Osteoblast (primary cell): ENCODE measurements at regions not wholly inside any gene's neighbourhood (a gene's known extent, or its start where the extent isn't known, plus 50 kb on each side); places are given as distances from the start of the nearest gene placed in this dataset.

Experiments used
- DNase-seq: peaks from one replicate; pipeline ENCODE4 v3.0.0; 2011; ENCODE audit warnings: low spot score, mixed read lengths; ENCODE audit not compliant: insufficient read length; ENCODE audit errors: missing footprints
- H2AFZ ChIP-seq: 2 replicates; pipeline ENCODE4 v1.6.0; 2011; ENCODE audit warnings: mild to moderate bottlenecking, low read length
- H3K27ac ChIP-seq: 2 replicates; pipeline ENCODE4 v1.5.1; 2011; ENCODE audit warnings: mild to moderate bottlenecking, low read depth, low read length, moderate library complexity
- H3K27me3 ChIP-seq: 2 replicates; pipeline ENCODE4 v1.6.0; 2012; ENCODE audit warnings: mild to moderate bottlenecking, control low read depth, inconsistent platforms, low read length, moderate library complexity; ENCODE audit not compliant: insufficient read depth
- H3K36me3 ChIP-seq: 2 replicates; pipeline ENCODE4 v1.5.1; 2011; ENCODE audit warnings: mild to moderate bottlenecking, low read length, control low read depth, moderate library complexity; ENCODE audit not compliant: insufficient read depth
- H3K4me1 ChIP-seq: 2 replicates; pipeline ENCODE4 v1.5.1; 2011; ENCODE audit warnings: mild to moderate bottlenecking, low read length, control low read depth, moderate library complexity; ENCODE audit not compliant: insufficient read depth
- H3K4me2 ChIP-seq: 2 replicates; pipeline ENCODE4 v1.6.0; 2011; ENCODE audit warnings: mild to moderate bottlenecking, low read length; ENCODE audit not compliant: insufficient read depth
- H3K4me3 ChIP-seq: fragments of 200-600 bp; sonication (generic); 3 replicates; pipeline ENCODE4 v1.5.1; 2012; ENCODE audit warnings: mild to moderate bottlenecking, low read length, inconsistent platforms; ENCODE audit not compliant: insufficient read depth
- H3K79me2 ChIP-seq: 2 replicates; pipeline ENCODE4 v1.6.0; 2012; ENCODE audit warnings: mild to moderate bottlenecking, low read length, control low read depth, inconsistent platforms; ENCODE audit not compliant: insufficient read depth
- H3K9me3 ChIP-seq: 2 replicates; pipeline ENCODE4 v1.5.1; 2011; ENCODE audit warnings: low read depth, low read length, control low read depth
- H4K20me1 ChIP-seq: 2 replicates; pipeline ENCODE4 v1.6.0; 2012; ENCODE audit warnings: mild to moderate bottlenecking, low read length, control low read depth; ENCODE audit not compliant: insufficient read depth
- TF ChIP-seq, protein P1 (sequence below): IDR thresholded peaks from 2 replicates; pipeline ENCODE4 v1.5.1; 2011; ENCODE audit warnings: mild to moderate bottlenecking, low read depth, low read length, moderate library complexity; ENCODE audit errors: extremely low read depth

DNA sequence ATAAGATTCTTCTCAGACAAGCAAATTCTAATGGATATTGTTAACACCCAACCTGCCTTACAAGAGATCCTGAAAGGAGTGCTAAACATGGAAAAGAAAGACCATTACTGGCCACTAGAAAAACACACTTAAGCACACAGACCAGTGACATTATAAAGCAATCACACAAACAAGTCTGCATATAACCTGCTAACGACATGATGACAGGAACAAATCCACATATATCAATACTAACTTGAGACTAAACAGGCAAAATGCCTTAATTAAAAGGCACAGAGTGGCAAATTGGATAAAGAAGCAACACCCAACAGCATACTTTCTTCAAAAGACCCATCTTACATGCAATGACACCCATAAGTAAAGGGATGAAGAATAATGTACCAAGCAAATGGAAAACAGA, 100.5 kb upstream of the PCDH18 start:
- no peak overlapping the region for H3K27ac ChIP-seq
- H3K9me3 ChIP-seq: no peaks in the 10 kb centered on the region
- no peaks in the 10 kb centered on the region for H3K36me3 ChIP-seq
- peaks cover 7% of the 10 kb centered on the region for H3K4me1 ChIP-seq
- TF ChIP-seq, protein P1, sequence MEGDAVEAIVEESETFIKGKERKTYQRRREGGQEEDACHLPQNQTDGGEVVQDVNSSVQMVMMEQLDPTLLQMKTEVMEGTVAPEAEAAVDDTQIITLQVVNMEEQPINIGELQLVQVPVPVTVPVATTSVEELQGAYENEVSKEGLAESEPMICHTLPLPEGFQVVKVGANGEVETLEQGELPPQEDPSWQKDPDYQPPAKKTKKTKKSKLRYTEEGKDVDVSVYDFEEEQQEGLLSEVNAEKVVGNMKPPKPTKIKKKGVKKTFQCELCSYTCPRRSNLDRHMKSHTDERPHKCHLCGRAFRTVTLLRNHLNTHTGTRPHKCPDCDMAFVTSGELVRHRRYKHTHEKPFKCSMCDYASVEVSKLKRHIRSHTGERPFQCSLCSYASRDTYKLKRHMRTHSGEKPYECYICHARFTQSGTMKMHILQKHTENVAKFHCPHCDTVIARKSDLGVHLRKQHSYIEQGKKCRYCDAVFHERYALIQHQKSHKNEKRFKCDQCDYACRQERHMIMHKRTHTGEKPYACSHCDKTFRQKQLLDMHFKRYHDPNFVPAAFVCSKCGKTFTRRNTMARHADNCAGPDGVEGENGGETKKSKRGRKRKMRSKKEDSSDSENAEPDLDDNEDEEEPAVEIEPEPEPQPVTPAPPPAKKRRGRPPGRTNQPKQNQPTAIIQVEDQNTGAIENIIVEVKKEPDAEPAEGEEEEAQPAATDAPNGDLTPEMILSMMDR: no peak
- no peak overlapping the region for H3K4me2 ChIP-seq
- no peak for DNase-seq
- no peaks in the 10 kb centered on the region for H3K27me3 ChIP-seq
- no peaks in the 10 kb centered on the region for H3K79me2 ChIP-seq
- H4K20me1 ChIP-seq: no peaks in the 10 kb centered on the region
- H3K4me3 ChIP-seq: no peak overlapping the region
- no peak overlapping the region for H2AFZ ChIP-seq

DNA sequence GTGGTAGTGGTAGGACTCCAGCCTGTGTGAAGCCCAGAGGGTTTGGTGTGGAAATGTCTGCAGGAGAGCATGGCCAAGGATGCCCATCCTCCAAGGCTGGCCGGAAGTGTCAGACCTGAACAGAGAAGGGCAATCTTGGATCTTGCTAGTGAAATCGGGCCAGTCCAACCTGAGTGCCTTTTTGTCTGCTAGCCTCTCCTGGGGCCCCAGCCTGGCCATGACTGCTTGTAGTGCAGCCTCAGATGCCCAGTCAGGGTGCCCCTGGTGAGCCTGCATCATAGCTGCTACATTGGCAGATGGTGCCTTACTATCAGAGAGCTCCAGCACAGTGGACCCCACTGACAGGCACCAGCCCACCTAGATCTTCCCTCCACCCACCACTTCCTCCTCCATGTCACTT, 99.3 kb upstream of the PCDH18 start:
- no peaks in the 10 kb centered on the region for H3K36me3 ChIP-seq
- H3K9me3 ChIP-seq: no peaks in the 10 kb centered on the region
- H3K4me1 ChIP-seq: peaks cover 7% of the 10 kb centered on the region
- DNase-seq: no peak
- TF ChIP-seq, protein P1: no peak
- H3K4me2 ChIP-seq: no peak overlapping the region
- no peak overlapping the region for H3K27ac ChIP-seq
- no peaks in the 10 kb centered on the region for H3K27me3 ChIP-seq
- H4K20me1 ChIP-seq: no peaks in the 10 kb centered on the region
- no peak overlapping the region for H2AFZ ChIP-seq
- no peaks in the 10 kb centered on the region for H3K79me2 ChIP-seq
- no peak overlapping the region for H3K4me3 ChIP-seq

DNA sequence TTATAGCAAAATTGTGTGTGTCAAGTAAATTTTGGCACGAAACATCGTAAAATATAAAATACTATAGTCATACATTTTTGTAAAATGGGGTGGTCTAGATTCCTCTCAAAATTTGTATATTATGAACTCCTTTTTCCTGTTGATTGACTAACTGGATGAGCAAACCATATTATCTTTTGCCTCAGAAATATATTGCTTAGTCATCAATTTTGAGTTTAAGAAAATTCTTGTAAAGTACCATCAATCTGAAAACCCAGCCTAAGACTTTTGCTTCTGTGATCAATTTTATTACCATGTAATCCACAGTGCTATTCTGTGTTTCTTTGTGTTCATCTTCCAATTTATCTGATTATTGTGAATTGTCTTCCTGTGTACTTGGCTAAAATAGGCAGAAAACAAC, 98.0 kb upstream of the PCDH18 start:
- no peaks in the 10 kb centered on the region for H3K9me3 ChIP-seq
- TF ChIP-seq, protein P1: no peak
- DNase-seq: no peak
- no peak overlapping the region for H2AFZ ChIP-seq
- no peaks in the 10 kb centered on the region for H4K20me1 ChIP-seq
- no peaks in the 10 kb centered on the region for H3K79me2 ChIP-seq
- no peak overlapping the region for H3K4me3 ChIP-seq
- H3K27ac ChIP-seq: no peak overlapping the region
- no peaks in the 10 kb centered on the region for H3K27me3 ChIP-seq
- peaks cover 3% of the 10 kb centered on the region for H3K4me1 ChIP-seq
- H3K4me2 ChIP-seq: no peak overlapping the region
- no peaks in the 10 kb centered on the region for H3K36me3 ChIP-seq

DNA sequence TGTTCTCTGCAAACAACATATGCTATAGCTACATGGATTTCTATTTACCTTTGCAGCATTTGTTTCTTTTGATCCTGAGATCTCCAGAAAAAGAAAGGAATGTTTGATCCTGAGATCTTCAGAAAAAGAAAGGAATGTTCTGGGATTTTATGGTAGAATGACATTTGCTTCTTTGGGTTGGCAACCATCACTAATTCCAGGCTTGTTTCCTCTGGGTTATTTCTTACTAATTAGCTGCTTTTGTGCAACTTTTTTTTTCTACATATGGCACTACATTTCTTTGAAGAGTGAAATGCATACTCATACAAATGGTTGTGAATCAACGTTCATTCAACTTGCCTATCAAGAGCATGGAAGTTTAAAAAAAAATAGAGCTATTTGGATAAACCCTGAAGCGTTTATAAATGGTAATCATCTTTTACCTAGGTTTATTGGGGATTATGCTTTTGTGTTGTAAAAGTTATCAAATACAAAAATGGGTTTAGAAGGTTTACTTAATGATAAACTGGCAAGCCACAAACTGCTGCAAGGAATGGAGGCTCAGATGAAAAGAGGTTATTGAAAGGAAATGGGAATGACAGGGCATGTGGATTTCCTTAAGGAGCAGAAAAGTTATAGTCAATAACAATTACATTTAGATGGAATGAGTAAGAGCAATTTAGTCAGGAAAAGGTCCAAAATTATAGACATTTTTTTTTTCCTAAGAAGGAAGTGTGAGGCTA, 95.6 kb upstream of the PCDH18 start:
- Histone ChIP-seq H3K79me2 (no peaks in the 10 kb centered on the region), H3K4me1 (no peaks in the 10 kb centered on the region), H2AFZ (no peak overlapping the region), H3K36me3 (no peaks in the 10 kb centered on the region), H3K9me3 (no peaks in the 10 kb centered on the region), H4K20me1 (no peaks in the 10 kb centered on the region), H3K4me2 (no peak overlapping the region), H3K27ac (no peak overlapping the region), H3K4me3 (no peak overlapping the region), H3K27me3 (no peaks in the 10 kb centered on the region)
- TF ChIP-seq, protein P1: no peak
- peak; percentile 70 for DNase-seq
